ENCODE measurements at regions not wholly inside any gene's neighbourhood (a gene's known extent, or its start where the extent isn't known, plus 50 kb on each side); places are given as distances from the start of the nearest gene placed in this dataset.

DNA sequence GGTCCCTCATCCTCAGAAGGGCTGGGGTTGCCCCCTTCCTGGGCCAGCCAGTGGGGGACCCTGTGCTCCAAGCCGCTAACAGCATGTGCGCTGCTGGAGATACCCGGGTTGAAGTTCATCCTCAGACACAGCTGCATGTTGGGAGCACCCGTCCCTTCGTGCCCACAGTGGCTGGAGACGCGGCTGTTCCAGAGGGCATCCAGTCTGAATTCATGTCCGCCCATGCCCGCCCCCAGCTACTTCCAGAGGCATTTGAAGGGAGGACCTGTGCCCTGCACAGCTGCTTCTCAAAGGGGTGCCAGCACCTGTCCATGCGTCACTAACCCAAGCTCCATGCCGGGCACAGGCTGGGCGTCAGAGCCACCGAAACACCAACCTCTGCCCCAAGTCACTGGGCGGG is 68.1 kb upstream of the ADGRA1 start:
- TF ChIP-seq, protein P1, sequence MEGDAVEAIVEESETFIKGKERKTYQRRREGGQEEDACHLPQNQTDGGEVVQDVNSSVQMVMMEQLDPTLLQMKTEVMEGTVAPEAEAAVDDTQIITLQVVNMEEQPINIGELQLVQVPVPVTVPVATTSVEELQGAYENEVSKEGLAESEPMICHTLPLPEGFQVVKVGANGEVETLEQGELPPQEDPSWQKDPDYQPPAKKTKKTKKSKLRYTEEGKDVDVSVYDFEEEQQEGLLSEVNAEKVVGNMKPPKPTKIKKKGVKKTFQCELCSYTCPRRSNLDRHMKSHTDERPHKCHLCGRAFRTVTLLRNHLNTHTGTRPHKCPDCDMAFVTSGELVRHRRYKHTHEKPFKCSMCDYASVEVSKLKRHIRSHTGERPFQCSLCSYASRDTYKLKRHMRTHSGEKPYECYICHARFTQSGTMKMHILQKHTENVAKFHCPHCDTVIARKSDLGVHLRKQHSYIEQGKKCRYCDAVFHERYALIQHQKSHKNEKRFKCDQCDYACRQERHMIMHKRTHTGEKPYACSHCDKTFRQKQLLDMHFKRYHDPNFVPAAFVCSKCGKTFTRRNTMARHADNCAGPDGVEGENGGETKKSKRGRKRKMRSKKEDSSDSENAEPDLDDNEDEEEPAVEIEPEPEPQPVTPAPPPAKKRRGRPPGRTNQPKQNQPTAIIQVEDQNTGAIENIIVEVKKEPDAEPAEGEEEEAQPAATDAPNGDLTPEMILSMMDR (IDR thresholded peaks at IDR 0.05; ENCODE audit: low read depth, low read length), result no peak
- DNase-seq (ENCODE audit: low read depth in 1 of 2, low spot score in 1 of 2), result no peak
- Histone ChIP-seq H3K9me3 (ENCODE audit: low read depth) (no peaks in the 10 kb centered on the region), H3K4me3 (no peak overlapping the region), H3K36me3 (no peaks in the 10 kb centered on the region), H3K4me1 (ENCODE audit: low read depth) (no peaks in the 10 kb centered on the region), H3K27ac (no peak overlapping the region), H3K27me3 (peaks cover 8% of the 10 kb centered on the region)

DNA sequence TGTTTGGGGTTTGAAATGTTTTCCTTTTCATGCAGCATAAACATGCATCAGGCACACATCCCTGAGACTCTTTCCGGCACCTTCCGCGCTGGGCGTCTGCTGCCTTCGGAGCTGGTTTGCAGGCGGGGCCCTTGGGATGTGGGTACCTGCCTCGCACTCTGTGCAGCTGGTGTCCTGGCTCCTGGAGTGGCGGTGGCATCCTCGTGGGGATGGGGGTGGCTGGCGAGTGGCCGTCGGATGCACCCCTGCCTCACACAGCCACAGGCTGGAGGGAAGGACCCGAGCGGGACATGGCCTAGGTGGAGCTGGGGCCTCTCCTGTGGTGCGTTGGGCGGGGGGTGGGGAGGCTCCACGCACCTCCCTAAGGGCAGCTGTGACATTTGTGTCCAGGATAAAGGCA is 68.5 kb upstream of the ADGRA1 start:
- no peak overlapping the region for H3K4me3 ChIP-seq
- no peak for DNase-seq (ENCODE audit: low read depth in 1 of 2, low spot score in 1 of 2)
- H3K27me3 ChIP-seq, result peaks cover 3% of the 10 kb centered on the region
- H3K4me1 ChIP-seq (ENCODE audit: low read depth), result no peaks in the 10 kb centered on the region
- no peaks in the 10 kb centered on the region for H3K36me3 ChIP-seq
- H3K27ac ChIP-seq, result no peak overlapping the region
- no peaks in the 10 kb centered on the region for H3K9me3 ChIP-seq (ENCODE audit: low read depth)
- TF ChIP-seq, protein P1 (IDR thresholded peaks at IDR 0.05; ENCODE audit: low read depth, low read length), result no peak

DNA sequence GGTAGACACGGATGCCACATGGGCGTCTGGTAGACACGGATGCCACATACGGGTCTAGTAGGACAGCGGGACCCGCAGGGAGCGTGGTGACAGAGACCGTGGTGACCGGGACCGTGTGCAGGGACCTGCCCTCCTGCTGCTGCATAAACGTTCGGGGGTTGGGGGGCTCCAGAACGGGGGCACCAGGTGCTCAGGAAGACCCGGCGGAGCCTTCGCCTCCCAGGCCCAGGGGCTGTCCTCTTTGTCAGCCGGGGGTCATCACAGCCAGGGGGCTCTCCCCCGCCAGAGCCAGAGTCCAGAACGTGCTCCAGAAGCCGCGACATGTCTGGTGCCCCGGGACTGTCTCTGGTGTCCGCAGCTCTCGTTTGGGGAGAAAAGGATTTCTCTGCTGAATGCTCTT is 69.2 kb upstream of the ADGRA1 start:
- TF ChIP-seq, protein P1 (IDR thresholded peaks at IDR 0.05; ENCODE audit: low read depth, low read length), result no peak

DNA sequence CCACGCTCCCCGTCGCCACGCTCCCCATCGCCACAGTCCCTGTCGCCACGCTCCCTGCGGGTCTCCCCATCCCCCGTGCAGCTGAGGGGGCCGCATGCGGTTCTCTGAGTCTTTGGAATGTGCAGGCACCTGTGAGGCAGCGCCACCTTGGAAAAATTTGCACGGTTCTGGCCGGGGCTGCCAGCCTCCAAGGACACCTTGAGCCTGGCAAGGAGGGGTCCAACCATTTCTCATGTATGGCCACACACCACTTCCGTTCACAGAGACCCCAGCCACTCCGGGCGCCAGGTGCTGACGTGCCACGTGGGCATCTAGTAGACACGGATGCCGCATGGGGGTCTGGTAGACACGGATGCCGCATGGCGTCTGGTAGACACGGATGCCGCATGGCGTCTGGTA is 70.5 kb upstream of the ADGRA1 start:
- Histone ChIP-seq H3K27me3 (no peaks in the 10 kb centered on the region), H3K4me3 (no peak overlapping the region), H3K9me3 (ENCODE audit: low read depth) (no peaks in the 10 kb centered on the region), H3K27ac (no peak overlapping the region), H3K36me3 (no peaks in the 10 kb centered on the region), H3K4me1 (ENCODE audit: low read depth) (no peaks in the 10 kb centered on the region)
- TF ChIP-seq, protein P1 (IDR thresholded peaks at IDR 0.05; ENCODE audit: low read depth, low read length), result no peak
- no peak for DNase-seq (ENCODE audit: low read depth in 1 of 2, low spot score in 1 of 2)

More for the DNA sequence above, 69.2 kb upstream of the ADGRA1 start:
- Histone ChIP-seq H3K4me1 (ENCODE audit: low read depth) (no peaks in the 10 kb centered on the region), H3K9me3 (ENCODE audit: low read depth) (no peaks in the 10 kb centered on the region), H3K27me3 (no peaks in the 10 kb centered on the region), H3K36me3 (no peaks in the 10 kb centered on the region), H3K4me3 (no peak overlapping the region), H3K27ac (no peak overlapping the region)
- no peak for DNase-seq (ENCODE audit: low read depth in 1 of 2, low spot score in 1 of 2)

DNA sequence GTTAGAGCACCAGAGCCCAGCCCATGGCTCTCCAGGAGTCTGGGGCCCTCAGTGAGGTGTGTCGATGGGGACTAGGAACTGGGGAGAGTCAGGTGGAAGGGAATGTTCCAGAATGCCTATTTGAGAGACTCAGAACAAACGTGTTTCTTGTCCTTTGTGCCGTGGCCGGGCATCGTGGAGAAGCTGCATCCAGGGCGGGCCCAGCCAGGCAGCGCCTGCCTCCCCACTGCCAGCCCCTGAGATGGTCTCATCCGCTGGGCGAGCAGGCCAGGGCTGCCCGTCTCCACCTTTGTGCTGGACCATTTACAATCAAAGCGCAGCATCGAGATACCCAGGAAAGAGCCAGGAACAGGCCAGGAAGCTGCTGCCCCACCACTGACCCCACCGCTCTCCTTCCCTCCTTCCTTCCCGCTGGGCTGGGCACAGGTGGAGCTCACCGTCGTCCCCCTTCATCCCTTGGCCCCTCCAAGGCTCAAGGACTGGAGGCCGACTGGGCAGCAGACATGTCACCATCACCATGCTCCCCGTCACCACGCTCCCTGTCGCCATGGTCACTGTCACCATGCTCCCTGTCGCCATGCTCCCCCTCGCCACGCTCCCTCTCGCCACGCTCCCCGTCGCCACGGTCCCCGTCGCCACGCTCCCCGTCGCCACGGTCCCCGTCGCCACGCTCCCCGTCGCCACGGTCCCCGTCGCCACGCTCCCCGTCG is 71.1 kb upstream of the ADGRA1 start:
- H3K27ac ChIP-seq, result no peak overlapping the region
- no peaks in the 10 kb centered on the region for H3K27me3 ChIP-seq
- H3K4me1 ChIP-seq (ENCODE audit: low read depth), result no peaks in the 10 kb centered on the region
- TF ChIP-seq, protein P1 (IDR thresholded peaks at IDR 0.05; ENCODE audit: low read depth, low read length), result no peak
- DNase-seq (ENCODE audit: low read depth in 1 of 2, low spot score in 1 of 2), result no peak
- no peaks in the 10 kb centered on the region for H3K9me3 ChIP-seq (ENCODE audit: low read depth)
- no peak overlapping the region for H3K4me3 ChIP-seq
- no peaks in the 10 kb centered on the region for H3K36me3 ChIP-seq
